ENCODE measurements at regions not wholly inside any gene's neighbourhood (a gene's known extent, or its start where the extent isn't known, plus 50 kb on each side); places are given as distances from the start of the nearest gene placed in this dataset.

- DNase-seq, result no peak
Measured at GRCh38 chr5:93273176-93273575, 307.8 kb downstream of the NR2F1-AS1 start.

- DNase-seq, result no peak
Measured at GRCh38 chr5:93272108-93272507, 308.9 kb downstream of the NR2F1-AS1 start.

DNA sequence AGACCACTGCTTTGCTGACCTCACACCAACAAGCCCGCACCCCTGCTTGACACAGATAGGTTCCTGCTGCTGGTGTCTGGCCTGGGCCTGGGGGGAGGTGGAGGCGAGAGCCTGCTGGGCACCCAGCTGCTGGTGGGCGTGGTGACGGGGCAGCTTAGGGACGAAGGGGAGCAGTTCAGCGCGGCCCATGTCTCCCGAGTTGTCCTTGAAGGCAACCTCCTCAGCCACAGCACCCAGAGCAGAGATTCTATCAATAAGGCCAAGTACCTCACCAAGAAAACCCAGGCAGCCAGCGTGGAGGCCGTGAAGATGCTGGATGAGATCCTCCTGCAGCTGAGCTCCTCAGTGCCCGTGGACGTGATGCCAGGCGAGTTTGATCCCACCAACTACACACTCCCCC is 313.3 kb downstream of the NR2F1-AS1 start:
- DNase-seq, result no peak

DNA sequence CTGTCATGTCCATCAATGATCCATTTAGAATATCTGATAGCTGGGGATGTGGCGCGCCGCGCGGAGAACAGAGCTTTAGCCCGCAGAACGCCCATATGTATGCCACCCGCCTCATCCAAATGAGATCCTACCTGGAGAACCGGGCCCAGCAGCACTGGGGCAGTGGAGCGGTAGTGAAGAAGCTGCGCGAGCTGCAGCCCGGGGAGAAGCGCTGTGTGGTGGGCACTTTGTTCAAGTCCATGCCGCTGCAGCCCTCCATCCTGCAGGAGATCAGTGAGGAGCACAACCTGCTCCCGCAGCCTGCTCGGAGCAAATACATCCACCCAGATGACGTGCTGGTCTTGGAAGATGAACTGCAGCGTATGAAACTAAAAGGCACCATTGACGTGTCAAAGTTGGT is 313.7 kb downstream of the NR2F1-AS1 start:
- DNase-seq, result no peak

- DNase-seq, result no peak
Measured at GRCh38 chr5:93257616-93258015, 323.4 kb downstream of the NR2F1-AS1 start.

- no peak for DNase-seq
Measured at GRCh38 chr5:93255796-93256195, 325.2 kb downstream of the NR2F1-AS1 start.

DNA sequence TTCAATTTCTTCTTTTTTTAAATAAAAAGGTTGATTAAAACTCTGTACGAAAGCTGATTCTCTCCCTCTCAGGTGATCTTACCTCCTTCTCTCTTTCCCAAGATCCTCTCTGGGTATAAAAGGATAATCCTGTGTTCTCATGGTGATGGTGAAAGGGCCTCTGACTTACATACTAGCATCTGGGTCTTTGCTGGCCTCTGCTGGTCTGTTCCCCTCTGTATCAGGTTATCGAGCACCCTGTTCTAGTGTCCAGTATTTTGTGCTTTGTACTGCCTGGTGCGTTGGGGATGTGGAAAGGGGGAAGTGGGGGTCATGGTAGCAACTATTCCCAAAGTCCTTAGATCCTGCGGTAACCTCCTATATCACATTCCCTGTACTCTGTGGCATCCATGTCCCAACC is 328.9 kb downstream of the NR2F1-AS1 start:
- no peak for DNase-seq

DNA sequence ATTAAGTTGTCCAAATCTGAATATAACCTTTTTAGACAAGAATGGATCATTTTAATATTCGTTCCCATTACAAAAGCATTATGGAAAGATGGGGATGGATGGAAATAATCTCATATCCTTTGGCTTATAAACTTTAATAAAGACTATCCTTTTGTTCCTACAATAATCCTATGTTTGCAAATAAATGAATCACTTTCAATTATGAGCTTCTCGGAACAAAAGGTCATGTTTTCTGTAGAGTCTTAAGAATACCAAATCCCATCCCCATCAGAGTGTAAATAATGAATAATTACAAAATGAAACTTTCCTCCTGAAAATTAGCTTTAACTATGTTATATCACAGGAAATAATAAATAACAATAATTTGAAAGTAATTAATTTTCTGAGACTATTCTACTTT is 329.7 kb downstream of the NR2F1-AS1 start:
- DNase-seq, result no peak

- DNase-seq, result no peak
Measured at GRCh38 chr5:93250424-93250823, 330.6 kb downstream of the NR2F1-AS1 start.

- no peak for DNase-seq
Measured at GRCh38 chr5:93249651-93250289, 331.2 kb downstream of the NR2F1-AS1 start.

DNA sequence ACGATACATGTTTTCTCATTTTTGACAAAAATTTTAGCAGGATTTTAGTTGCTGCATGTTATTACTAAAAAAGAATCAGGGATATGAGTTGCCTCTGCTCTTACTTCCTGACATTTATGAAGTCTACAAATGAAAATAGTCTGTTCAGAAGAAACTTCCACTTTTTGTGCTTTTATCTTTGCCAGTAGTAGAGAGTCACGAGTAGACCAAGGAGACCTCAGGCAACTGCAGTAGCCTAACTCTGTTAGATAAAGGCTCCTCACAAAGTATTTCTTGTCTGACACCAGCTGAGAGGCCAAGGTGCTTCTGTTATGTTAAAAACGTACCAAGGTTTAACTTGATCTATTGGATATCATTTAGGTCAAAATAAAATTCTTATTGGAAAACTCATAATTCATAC is 333.9 kb downstream of the NR2F1-AS1 start:
- no peak for DNase-seq

GRCh38 chr5:93246090-93246855 is 334.7 kb downstream of the NR2F1-AS1 start:
- peak; percentile 2 for DNase-seq

GRCh38 chr5:93245226-93245625 is 335.8 kb downstream of the NR2F1-AS1 start:
- DNase-seq, result no peak

GRCh38 chr5:93243481-93243880 is 337.5 kb downstream of the NR2F1-AS1 start:
- DNase-seq, result no peak

- DNase-seq, result no peak
Measured at GRCh38 chr5:93240228-93240834, 340.7 kb downstream of the NR2F1-AS1 start.

DNA sequence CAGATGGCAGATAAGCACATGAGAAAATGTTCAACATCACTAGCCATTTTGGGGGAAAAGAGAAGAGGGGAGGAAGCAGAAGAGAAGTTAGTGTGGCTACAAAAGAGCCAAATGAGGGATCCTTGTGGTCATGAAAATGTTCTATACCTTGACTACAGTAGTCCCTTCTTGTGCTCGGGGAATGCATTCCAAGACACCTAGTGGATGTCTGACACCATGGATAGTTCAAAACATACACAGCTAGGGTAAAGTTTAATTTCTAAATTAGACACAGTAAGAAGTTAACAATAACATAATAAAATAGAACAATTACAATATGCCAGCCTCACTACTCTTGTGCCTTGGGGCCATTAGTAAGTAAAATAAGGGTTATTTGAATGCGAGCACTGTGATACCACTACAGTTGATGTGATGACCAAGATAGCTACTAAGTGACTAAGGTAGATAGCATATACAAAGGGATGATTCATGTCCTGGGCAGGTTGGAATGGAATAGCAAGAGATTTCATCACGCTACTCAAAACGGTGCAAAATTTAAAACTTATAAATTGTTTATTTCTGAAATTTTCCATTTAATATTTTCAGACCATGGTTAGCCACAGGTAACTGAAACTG is 344.1 kb downstream of the NR2F1-AS1 start:
- DNase-seq, result no peak

DNA sequence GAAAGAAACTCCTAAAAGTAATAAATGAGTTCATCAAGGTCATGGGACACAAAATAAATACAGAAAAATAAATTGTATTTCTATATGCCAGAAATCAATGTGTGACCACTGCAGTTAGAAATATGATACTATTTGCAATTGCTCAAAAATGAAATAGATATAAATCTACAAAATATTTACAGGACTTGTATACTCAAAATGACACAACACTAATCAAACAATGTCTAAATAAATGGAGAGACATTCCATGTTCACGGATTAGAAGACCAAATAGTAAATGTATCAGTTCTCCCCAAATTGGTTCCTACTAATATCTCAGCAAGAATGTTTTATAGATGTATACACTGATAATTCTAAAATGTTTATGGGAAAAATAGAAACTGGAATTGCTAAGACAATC is 345.3 kb downstream of the NR2F1-AS1 start:
- DNase-seq, result no peak

GRCh38 chr5:93226202-93226735 is 354.8 kb downstream of the NR2F1-AS1 start:
- DNase-seq, result no peak

DNA sequence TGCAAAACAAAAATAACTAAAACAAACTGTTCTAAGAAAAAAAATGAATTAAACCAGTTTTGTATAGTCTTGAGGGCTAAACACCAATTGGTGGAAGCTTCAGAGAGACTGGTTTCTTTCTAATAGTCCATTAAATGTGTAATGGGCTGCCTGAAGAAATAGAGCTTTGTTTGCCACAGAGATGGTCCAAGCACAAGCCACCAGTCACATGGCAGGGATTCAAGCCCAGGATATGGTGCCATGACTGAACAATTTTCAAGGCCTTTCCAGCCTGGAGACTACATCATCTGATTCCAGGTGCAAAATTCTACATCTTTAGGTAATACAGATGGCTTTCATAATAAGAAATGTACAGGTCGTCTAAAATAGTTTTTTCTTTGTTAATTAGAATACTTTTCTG is 355.3 kb downstream of the NR2F1-AS1 start:
- DNase-seq, result no peak

GRCh38 chr5:93224624-93225023 is 356.4 kb downstream of the NR2F1-AS1 start:
- DNase-seq, result no peak

DNA sequence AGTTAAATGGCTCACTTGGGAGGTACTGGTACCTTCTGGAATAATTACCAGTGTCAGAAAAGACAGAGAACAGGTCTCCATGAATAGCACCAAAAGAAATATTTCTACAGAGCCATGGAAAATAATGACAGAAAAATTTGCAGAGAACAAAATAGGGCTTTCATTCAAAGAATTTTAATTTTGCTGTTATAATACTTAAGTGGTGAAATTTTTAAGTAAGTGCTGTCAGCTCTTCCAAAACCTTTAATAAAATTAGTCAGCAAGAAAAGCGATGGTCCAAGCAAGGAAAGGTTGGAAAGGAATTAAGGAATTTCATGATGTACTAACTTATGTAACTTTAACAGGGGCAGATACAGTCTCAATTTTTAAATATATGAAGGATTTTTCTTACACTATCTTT is 359.2 kb downstream of the NR2F1-AS1 start:
- no peak for DNase-seq

- DNase-seq, result no peak
Measured at GRCh38 chr5:93220431-93220830, 360.6 kb downstream of the NR2F1-AS1 start.

DNA sequence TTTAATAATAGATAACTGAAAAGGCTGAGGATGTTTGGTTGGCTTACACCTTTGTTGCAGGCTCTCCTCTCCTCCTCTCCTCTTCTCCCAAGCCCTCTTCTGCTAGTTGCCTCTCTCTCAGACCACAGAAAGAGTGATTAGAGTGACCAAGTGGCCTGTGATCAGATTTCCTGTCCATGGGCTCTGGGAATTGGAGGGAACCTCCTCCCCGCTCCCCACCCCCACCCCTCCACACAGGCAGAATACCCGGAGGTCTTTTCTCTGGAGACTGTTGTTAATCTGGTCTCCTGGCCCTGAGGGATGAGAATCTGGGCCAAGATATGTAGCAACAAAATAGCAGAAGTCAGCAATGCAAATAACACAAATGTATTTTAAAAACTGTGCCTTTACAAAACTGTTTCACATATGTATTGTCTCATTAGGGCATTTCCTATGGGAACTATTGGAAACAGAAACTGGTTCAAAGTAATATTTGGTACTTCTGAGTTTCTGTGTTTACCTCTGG is 361.3 kb downstream of the NR2F1-AS1 start:
- no peak for DNase-seq
